Vagina (tissue), 2 donors: ENCODE measurements at regions not wholly inside any gene's neighbourhood (a gene's known extent, or its start where the extent isn't known, plus 50 kb on each side); places are given as distances from the start of the nearest gene placed in this dataset.

ENCODE experiments used
- DNase-seq, 2 donors: peaks; one replicate each; pipeline ENCODE4 v3.0.0-alpha.2; 2017; ENCODE audit errors: extremely low spot score in 2 of 2
- H3K27ac ChIP-seq: fragments of 200-600 bp; sonication (generic); one replicate; pipeline ENCODE4 v1.5.1; 2019
- H3K27me3 ChIP-seq: fragments of 200-600 bp; sonication (generic); one replicate; pipeline ENCODE4 v1.5.1; 2019
- H3K36me3 ChIP-seq, 2 donors: fragments of 200-600 bp; sonication (generic); one replicate each; pipeline ENCODE4 v1.5.1; 2017 to 2019
- H3K4me1 ChIP-seq: fragments of 200-600 bp; sonication (generic); one replicate; pipeline ENCODE4 v1.5.1; 2019
- H3K4me3 ChIP-seq, 2 donors: fragments of 200-600 bp; sonication (generic); 1 replicate in 1 of 2; 2 replicates in 1 of 2; pipeline ENCODE4 v1.5.1; 2016 to 2019
- H3K9me3 ChIP-seq: fragments of 200-600 bp; sonication (generic); one replicate; pipeline ENCODE4 v1.5.1; 2019
- CTCF ChIP-seq, 3 experiments: fragments of 450-650 bp in 2 of 3; fragments of 200-600 bp in 1 of 3; sonication (generic) in 1 of 3; IDR thresholded peaks; one replicate each; pipeline ENCODE4 v1.5.1; 2017 to 2019; ENCODE audit warnings: antibody characterized with exemption in 3 of 3, mild to moderate bottlenecking in 2 of 3, moderate library complexity in 2 of 3
- POLR2A ChIP-seq, 2 donors: fragments of 450-650 bp; IDR thresholded peaks; one replicate each; pipeline ENCODE4 v1.6.1; 2017; ENCODE audit warnings: antibody characterized with exemption in 2 of 2, mild to moderate bottlenecking in 2 of 2, moderate library complexity in 2 of 2
- POLR2AphosphoS5 ChIP-seq, 2 donors: sonication (generic); formaldehyde crosslinking; IDR thresholded peaks; one replicate each; pipeline ENCODE4 v1.9.0; 2017; ENCODE audit warnings: antibody characterized with exemption in 2 of 2, mild to moderate bottlenecking in 2 of 2, low read depth in 1 of 2; ENCODE audit not compliant: insufficient read depth in 1 of 2
- intact Hi-C: fragments of 100-400 bp; cut with DNase I; formaldehyde crosslinking; loops from one replicate; pipeline ENCODE4 v1.15.1; 2023

DNA sequence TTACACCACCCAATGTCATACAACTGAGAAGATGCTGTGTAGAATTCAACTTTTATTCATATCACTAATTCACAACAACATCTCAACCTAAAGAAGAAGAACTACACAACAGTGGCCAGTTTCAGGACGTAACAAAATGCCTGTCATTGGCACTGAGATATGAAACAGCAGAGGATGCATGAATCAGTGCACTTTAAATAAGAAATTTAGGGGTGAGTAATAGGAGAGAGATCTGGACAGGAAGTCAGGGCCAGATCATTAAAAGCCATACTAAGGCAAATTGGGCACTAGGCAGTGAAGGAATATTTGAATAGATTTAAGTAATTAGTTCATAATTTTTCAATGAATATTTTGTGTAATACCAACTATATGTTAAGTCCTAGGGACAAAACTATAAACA is 510.5 kb downstream of the PLPP3 start:
- H3K27ac ChIP-seq, result no peak overlapping the region
- no peaks in the 10 kb centered on the region for H3K36me3 ChIP-seq
- no peaks in the 10 kb centered on the region for H3K27me3 ChIP-seq
- H3K4me1 ChIP-seq, result peaks cover 21% of the 10 kb centered on the region
- TF ChIP-seq POLR2A (IDR thresholded peaks at IDR 0.05) (no peak), POLR2AphosphoS5 (IDR thresholded peaks at IDR 0.05; ENCODE audit: insufficient read depth in 1 of 2, low read depth in 1 of 2) (no peak), CTCF (IDR thresholded peaks at IDR 0.05) (no peak)
- H3K9me3 ChIP-seq, result no peaks in the 10 kb centered on the region
- DNase-seq, result no peak
- intact Hi-C loops, result no loop called here
- H3K4me3 ChIP-seq, result no peak overlapping the region

- Histone ChIP-seq H3K4me1 (peaks cover 24% of the 10 kb centered on the region), H3K9me3 (no peaks in the 10 kb centered on the region), H3K36me3 (no peaks in the 10 kb centered on the region), H3K27me3 (no peaks in the 10 kb centered on the region), H3K4me3 (no peak overlapping the region), H3K27ac (no peak overlapping the region)
- intact Hi-C loops, result no loop called here
- TF ChIP-seq CTCF (IDR thresholded peaks at IDR 0.05), result no peak
- no peak for TF ChIP-seq POLR2A (IDR thresholded peaks at IDR 0.05)
- TF ChIP-seq POLR2AphosphoS5 (IDR thresholded peaks at IDR 0.05; ENCODE audit: insufficient read depth in 1 of 2, low read depth in 1 of 2), result no peak
- no peak for DNase-seq
Measured at GRCh38 chr1:56068210-56068609, 511.2 kb downstream of the PLPP3 start.

DNA sequence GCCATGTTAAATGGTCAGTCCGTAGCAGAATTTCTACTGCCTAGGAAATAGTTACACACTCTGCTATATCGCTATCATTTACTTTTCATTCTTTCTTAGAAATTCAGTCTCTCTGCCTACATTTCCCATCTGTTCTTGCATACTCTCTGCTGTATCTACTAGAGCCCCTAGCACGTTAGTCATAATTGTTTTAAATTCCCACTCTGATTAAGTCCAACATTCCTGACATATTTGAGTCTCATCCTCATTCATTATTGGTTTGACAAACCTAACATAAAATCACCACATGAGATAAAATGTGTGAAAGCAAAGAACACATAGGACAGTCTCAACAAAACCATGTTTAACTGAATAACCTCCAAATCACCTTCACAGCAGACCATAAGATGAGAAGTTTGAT is 513.6 kb downstream of the PLPP3 start:
- Histone ChIP-seq H3K36me3 (no peaks in the 10 kb centered on the region), H3K4me3 (no peak overlapping the region), H3K4me1 (peaks cover 23% of the 10 kb centered on the region), H3K9me3 (no peaks in the 10 kb centered on the region), H3K27me3 (no peaks in the 10 kb centered on the region), H3K27ac (no peak overlapping the region)
- intact Hi-C loops, result no loop called here
- TF ChIP-seq POLR2AphosphoS5 (IDR thresholded peaks at IDR 0.05; ENCODE audit: insufficient read depth in 1 of 2, low read depth in 1 of 2), result no peak
- no peak for TF ChIP-seq CTCF (IDR thresholded peaks at IDR 0.05)
- TF ChIP-seq POLR2A (IDR thresholded peaks at IDR 0.05), result no peak
- DNase-seq, result no peak

GRCh38 chr1:56064705-56065104 is 514.7 kb downstream of the PLPP3 start:
- DNase-seq, result no peak
- H3K27me3 ChIP-seq, result no peaks in the 10 kb centered on the region
- H3K4me1 ChIP-seq, result peaks cover 22% of the 10 kb centered on the region
- TF ChIP-seq POLR2AphosphoS5 (IDR thresholded peaks at IDR 0.05; ENCODE audit: insufficient read depth in 1 of 2, low read depth in 1 of 2), result peak in 1 of 2 donors; percentile 75
- no peak for TF ChIP-seq POLR2A (IDR thresholded peaks at IDR 0.05)
- no peak overlapping the region for H3K27ac ChIP-seq
- no peaks in the 10 kb centered on the region for H3K36me3 ChIP-seq
- intact Hi-C loops, result no loop called here
- no peak overlapping the region for H3K4me3 ChIP-seq
- H3K9me3 ChIP-seq, result no peaks in the 10 kb centered on the region

DNA sequence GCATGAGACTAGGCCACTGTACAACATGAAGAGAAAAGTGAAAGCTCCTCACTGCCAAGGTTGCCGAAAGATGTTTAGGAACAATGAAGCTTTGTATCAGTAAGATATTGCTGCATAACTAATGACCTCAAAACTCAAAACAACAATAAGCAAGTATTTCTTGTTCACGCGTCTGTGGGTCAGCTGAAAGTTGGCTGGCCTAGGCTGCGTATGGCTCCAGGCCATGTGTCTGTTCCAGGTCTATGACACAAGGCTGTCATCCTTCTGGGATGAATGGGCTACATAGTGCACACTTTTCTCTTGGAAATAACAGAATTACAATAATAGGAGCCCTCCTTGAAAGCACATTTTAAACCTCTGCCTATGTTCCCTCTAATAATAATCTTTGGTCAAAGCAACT is 515.9 kb downstream of the PLPP3 start:
- no peak overlapping the region for H3K4me3 ChIP-seq
- no peaks in the 10 kb centered on the region for H3K36me3 ChIP-seq
- intact Hi-C loops, result no loop called here
- no peaks in the 10 kb centered on the region for H3K9me3 ChIP-seq
- TF ChIP-seq POLR2A (IDR thresholded peaks at IDR 0.05) (no peak), CTCF (IDR thresholded peaks at IDR 0.05) (no peak), POLR2AphosphoS5 (IDR thresholded peaks at IDR 0.05; ENCODE audit: insufficient read depth in 1 of 2, low read depth in 1 of 2) (no peak)
- no peak overlapping the region for H3K27ac ChIP-seq
- no peaks in the 10 kb centered on the region for H3K27me3 ChIP-seq
- H3K4me1 ChIP-seq, result peaks cover 22% of the 10 kb centered on the region
- no peak for DNase-seq

DNA sequence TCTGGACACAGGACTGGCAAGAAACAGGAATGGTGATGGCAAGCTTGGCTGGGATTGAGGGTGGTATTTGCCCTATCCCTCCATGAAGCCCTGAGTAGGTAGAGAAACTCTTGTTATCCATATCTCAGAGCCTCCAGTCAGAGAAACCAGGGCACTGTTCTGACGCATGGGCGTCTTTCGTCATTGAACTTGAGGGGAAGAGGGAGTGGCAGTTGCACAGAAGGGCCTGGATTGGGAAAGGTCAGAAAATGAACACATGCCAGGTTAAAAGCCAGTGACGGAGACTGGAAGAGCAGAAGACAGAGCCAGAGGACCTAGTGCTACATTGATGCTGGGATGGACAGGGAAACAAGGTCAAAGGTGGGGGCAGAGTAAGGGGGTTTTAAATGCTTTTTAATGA is 516.7 kb downstream of the PLPP3 start:
- peaks cover 18% of the 10 kb centered on the region for H3K4me1 ChIP-seq
- H3K27me3 ChIP-seq, result no peaks in the 10 kb centered on the region
- H3K27ac ChIP-seq, result peak overlapping the region; percentile 42
- H3K4me3 ChIP-seq, result no peak overlapping the region
- no peak for DNase-seq
- no peak for TF ChIP-seq CTCF (IDR thresholded peaks at IDR 0.05)
- no peaks in the 10 kb centered on the region for H3K9me3 ChIP-seq
- intact Hi-C loops, result no loop called here
- no peaks in the 10 kb centered on the region for H3K36me3 ChIP-seq
